Panc1 (cell line): ENCODE measurements at regions not wholly inside any gene's neighbourhood (a gene's known extent, or its start where the extent isn't known, plus 50 kb on each side); places are given as distances from the start of the nearest gene placed in this dataset.

Source experiments
- ATAC-seq: fragments of 200-7000 bp; cut with Tn5 transposase; 2 replicates; pipeline ENCODE4 v1.9.1; 2020; ENCODE audit warnings: mild to moderate bottlenecking, moderate library complexity
- BruUV-seq: library from RNA; stranded (reverse); fragments of 400-500 nt; replicated peaks from 2 replicates; lab custom pipeline; 2021; lab: Mats Ljungman, UMichigan
- CTCF ChIA-PET: fragments of 300-600 bp; sonication (Branson Sonifier 250); formaldehyde crosslinking; loops from one replicate; lab custom pipeline; 2022; ENCODE audit warnings: antibody characterized with exemption; lab: Charles Lee
- POLR2A ChIA-PET: fragments of 300-600 bp; sonication (Branson Sonifier 250); formaldehyde crosslinking; loops from one replicate; lab custom pipeline; 2022; ENCODE audit warnings: antibody characterized with exemption; lab: Charles Lee
- DNase-seq: peaks from one replicate; pipeline ENCODE4 v3.0.0-alpha.2; 2010; ENCODE audit warnings: low read depth, low spot score
- H3K27ac ChIP-seq: 2 replicates; pipeline ENCODE4 v1.5.1; 2011; ENCODE audit warnings: mild to moderate bottlenecking, low read length, inconsistent platforms
- H3K27me3 ChIP-seq: fragments of 200-500 bp; sonication (Bioruptor generic); 2 replicates; pipeline ENCODE4 v1.6.0; 2014; ENCODE audit warnings: low read length, inconsistent platforms; ENCODE audit not compliant: control insufficient read depth, insufficient read depth
- H3K36me3 ChIP-seq: fragments of 200-500 bp; sonication (Bioruptor generic); 2 replicates; pipeline ENCODE4 v1.5.1; 2014; ENCODE audit warnings: inconsistent platforms, mild to moderate bottlenecking, low read length, moderate library complexity; ENCODE audit not compliant: control insufficient read depth, insufficient read depth
- H3K4me1 ChIP-seq: 2 replicates; pipeline ENCODE4 v1.5.1; 2011; ENCODE audit warnings: inconsistent platforms, mild to moderate bottlenecking, low read length, moderate library complexity; ENCODE audit not compliant: control insufficient read depth, insufficient read depth
- H3K4me3 ChIP-seq, 2 experiments: 2 replicates each; pipeline ENCODE4 v1.5.1; 2011 to 2012; ENCODE audit warnings: low read depth in 2 of 2, low read length in 2 of 2, mild to moderate bottlenecking in 2 of 2, inconsistent platforms in 1 of 2, moderate library complexity in 1 of 2
- H3K9me3 ChIP-seq: fragments of 200-500 bp; sonication (Bioruptor generic); 2 replicates; pipeline ENCODE4 v1.5.1; 2014; ENCODE audit warnings: low read depth, mild to moderate bottlenecking, inconsistent platforms, low read length, moderate library complexity; ENCODE audit not compliant: control insufficient read depth, insufficient read depth
- CTCF ChIP-seq: fragments of 450-650 bp; IDR thresholded peaks from 2 replicates; pipeline ENCODE4 v1.5.1; 2017; ENCODE audit warnings: mild to moderate bottlenecking
- POLR2AphosphoS5 ChIP-seq: IDR thresholded peaks from 2 replicates; pipeline ENCODE4 v1.6.1; 2012; ENCODE audit warnings: mild to moderate bottlenecking, low read depth, low read length, moderate library complexity
- REST ChIP-seq, 2 experiments: IDR thresholded peaks; 2 replicates each; pipeline ENCODE4 v1.6.1; 2011 to 2012; ENCODE audit warnings: low read depth in 2 of 2, control low read depth in 1 of 2, low read length in 1 of 2, mild to moderate bottlenecking in 1 of 2, moderate library complexity in 1 of 2; ENCODE audit not compliant: insufficient read depth in 1 of 2
- SIN3A ChIP-seq: IDR thresholded peaks from 2 replicates; pipeline ENCODE4 v1.6.1; 2012; ENCODE audit warnings: low read depth, mild to moderate bottlenecking, low read length, moderate library complexity, borderline replicate concordance; ENCODE audit not compliant: insufficient read depth
- TCF7L2 ChIP-seq: IDR thresholded peaks from 2 replicates; pipeline ENCODE4 v1.6.1; 2011; ENCODE audit warnings: mild to moderate bottlenecking, low read depth, low read length, inconsistent platforms
- in situ Hi-C: cut with HindIII; loops from 2 replicates; pipeline ENCODE4 v1.10.0; 2016; ENCODE audit warnings: low sequenced_read_pairs, low pct_unique_long_range_greater_than_20kb
- intact Hi-C: fragments of 100-400 bp; cut with micrococcal nuclease; formaldehyde crosslinking; loops from one replicate; pipeline ENCODE4 v1.10.0; 2022; ENCODE audit not compliant: unreplicated experiment

- TF ChIP-seq SIN3A (no peak), CTCF (no peak), TCF7L2 (no peak), POLR2AphosphoS5 (no peak), REST (IDR thresholded peaks at IDR 0.05; ENCODE audit: insufficient read depth in 1 of 2, low read depth in 2 of 2, low read length in 1 of 2) (no peak)
- no peaks in the 10 kb centered on the region for H3K36me3 ChIP-seq
- no TSS peak for BruUV-seq
- in situ Hi-C loops (no loop called here), intact Hi-C loops (no loop called here)
- no peak overlapping the region for H3K4me3 ChIP-seq
- H3K4me1 ChIP-seq = no peaks in the 10 kb centered on the region
- H3K27me3 ChIP-seq = no peaks in the 10 kb centered on the region
- H3K9me3 ChIP-seq = no peaks in the 10 kb centered on the region
- CTCF ChIA-PET = no interaction called here
- no peak overlapping the region for H3K27ac ChIP-seq
- POLR2A ChIA-PET = no interaction called here
- DNase-seq (no peak), ATAC-seq (no peak)
Observed at GRCh38 chr12:88717188-88717587, 136.9 kb upstream of the KITLG start.

GRCh38 chr12:88716240-88716639, 136.0 kb upstream of the KITLG start:
- TF ChIP-seq POLR2AphosphoS5 (no peak), SIN3A (no peak), REST (IDR thresholded peaks at IDR 0.05; ENCODE audit: insufficient read depth in 1 of 2, low read depth in 2 of 2, low read length in 1 of 2) (no peak), CTCF (no peak), TCF7L2 (no peak)
- no peaks in the 10 kb centered on the region for H3K9me3 ChIP-seq
- H3K4me1 ChIP-seq = no peaks in the 10 kb centered on the region
- no peaks in the 10 kb centered on the region for H3K36me3 ChIP-seq
- ATAC-seq (no peak), DNase-seq (no peak)
- intact Hi-C loops = no loop called here
- POLR2A ChIA-PET = no interaction called here
- no peak overlapping the region for H3K27ac ChIP-seq
- in situ Hi-C loops = no loop called here
- CTCF ChIA-PET = no interaction called here
- H3K27me3 ChIP-seq = no peaks in the 10 kb centered on the region
- H3K4me3 ChIP-seq = no peak overlapping the region
- BruUV-seq = no TSS peak
